Activated effector memory CD4-positive, alpha-beta T cell treated with Interleukin-2 at 50 U/mL for 16 hours (primary cell): ENCODE measurements at regions not wholly inside any gene's neighbourhood (a gene's known extent, or its start where the extent isn't known, plus 50 kb on each side); places are given as distances from the start of the nearest gene placed in this dataset.
"Not testable (repeated sequence)": the region's sequence is repeated elsewhere in the genome, so short reads cannot be mapped to it uniquely, and the experiment has no call there.

Source experiments
- DNase-seq: peaks from one replicate; pipeline ENCODE4 v3.0.0-alpha.2; 2020

DNA sequence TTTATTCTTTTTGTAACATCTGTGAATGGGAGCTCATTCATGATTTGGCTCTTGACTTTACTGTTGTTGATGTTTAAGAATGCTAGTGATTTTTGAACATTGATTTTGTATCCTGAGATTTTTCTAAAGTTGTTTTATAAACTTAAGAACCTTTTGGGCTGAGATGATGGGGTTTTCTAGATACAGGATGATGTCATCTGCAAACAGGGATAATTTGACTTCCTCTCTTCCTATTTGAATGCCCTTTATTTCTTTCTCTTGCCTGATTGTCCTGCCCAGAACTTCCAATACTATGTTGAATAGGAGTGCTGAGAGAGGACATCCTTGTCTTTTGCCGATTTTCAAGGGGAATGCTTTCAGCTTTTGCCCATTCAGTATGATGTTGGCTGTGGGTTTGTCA lies 445.1 kb upstream of the CFAP20DC start:
- DNase-seq = not testable (repeated sequence)

GRCh38 chr3:59486520-59486919 lies 436.7 kb upstream of the CFAP20DC start:
- DNase-seq = no peak

DNA sequence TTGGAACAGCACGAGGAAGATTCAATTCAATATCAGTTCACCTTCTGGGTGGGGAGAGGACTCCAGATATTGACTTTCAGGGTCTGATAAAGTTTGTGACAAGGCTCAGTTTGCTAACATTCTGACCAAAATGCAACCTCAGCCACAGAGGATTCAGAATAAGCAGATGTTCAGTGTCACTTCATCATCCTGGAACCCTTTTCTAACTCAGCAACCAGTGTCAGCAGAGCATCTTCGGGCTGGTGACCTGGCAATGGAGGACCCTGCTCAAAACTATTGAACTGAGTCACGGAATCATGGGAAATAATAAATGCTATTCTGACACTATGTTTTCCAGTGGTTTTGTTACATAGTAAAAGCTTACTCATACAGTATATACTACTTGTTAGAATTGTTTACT lies 433.4 kb upstream of the CFAP20DC start:
- DNase-seq = no peak

GRCh38 chr3:59482684-59483083 lies 432.9 kb upstream of the CFAP20DC start:
- no peak for DNase-seq

- DNase-seq = no peak
Measured at GRCh38 chr3:59481776-59482400, 432.1 kb upstream of the CFAP20DC start.

- DNase-seq = no peak
Measured at GRCh38 chr3:59480486-59480995, 430.7 kb upstream of the CFAP20DC start.

GRCh38 chr3:59473636-59474035 lies 423.8 kb upstream of the CFAP20DC start:
- no peak for DNase-seq

DNA sequence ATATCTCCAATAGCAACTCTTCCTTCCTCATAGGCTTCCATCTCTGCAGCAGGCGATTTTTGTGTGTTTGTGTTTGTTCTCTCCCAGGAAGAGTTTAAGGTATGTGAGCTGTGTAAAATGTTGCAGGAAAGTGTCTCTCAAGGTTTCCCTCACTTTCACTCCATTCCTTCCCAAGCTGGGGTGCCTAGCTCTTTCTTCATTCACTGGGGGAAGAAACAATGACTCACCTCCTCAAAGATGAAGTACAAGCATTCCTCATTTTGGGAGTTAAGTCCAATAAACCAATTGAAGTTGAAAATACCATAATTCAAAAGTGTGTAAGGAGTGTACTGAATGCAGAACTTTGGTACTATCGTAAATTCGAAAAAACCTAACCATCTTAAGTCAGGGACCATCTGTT lies 422.7 kb upstream of the CFAP20DC start:
- no peak for DNase-seq

DNA sequence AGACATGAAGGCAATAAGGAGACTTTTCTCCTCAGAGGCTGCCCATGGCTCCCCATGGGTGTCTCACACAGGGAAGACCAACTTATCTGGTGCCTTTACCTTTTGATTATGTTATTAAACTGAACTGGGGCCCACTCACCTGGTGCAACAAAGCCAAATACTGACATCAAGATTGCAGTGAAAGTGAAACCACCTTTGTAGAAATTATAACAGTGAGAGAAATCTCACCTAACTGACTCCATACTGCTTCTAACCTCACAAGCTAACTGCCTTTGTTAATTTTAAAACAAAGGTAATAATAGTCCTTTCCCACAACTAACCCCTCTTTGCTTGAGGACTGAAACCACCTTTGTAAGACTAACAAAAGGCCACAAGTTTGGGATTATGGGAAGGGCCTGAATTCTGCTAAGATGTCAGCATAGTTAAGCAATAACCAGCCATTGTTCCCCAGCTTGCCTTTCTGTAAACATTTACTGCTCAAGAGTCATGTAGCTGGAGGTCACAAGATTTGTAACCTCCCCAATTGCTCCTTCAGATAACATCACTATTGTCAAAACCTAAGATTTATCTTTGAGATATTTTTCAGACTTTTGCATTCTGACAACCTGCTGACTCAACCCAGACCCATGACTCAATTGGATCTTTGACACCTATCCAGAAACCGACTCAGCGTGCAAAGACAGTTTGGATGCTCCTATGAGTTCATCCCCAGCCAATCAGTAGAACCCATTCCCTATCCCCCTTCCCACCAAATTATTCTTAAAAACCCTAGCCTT lies 420.3 kb upstream of the CFAP20DC start:
- no peak for DNase-seq

- no peak for DNase-seq
Measured at GRCh38 chr3:59467476-59467875, 417.7 kb upstream of the CFAP20DC start.

- DNase-seq = no peak
Measured at GRCh38 chr3:59464187-59464586, 414.4 kb upstream of the CFAP20DC start.

- DNase-seq = no peak
Measured at GRCh38 chr3:59463253-59463652, 413.4 kb upstream of the CFAP20DC start.

DNA sequence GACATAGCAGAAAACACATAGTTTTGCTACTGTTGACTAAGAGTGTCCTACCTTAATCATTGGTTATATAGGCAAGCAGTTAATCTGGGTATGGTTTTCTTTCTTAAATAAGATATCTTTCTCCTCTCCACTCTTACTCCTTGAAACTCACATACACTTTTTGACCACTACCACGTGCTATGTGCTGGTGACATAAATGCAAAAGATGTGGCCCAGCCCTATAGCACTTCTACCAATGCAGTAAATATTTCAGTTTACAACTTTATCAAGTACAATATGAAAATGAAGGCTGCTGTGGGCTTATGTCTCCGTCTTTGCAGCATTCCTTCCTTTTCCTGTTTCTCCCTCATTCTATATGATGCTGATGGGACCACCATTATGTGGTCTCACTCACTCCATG lies 410.2 kb upstream of the CFAP20DC start:
- no peak for DNase-seq

DNA sequence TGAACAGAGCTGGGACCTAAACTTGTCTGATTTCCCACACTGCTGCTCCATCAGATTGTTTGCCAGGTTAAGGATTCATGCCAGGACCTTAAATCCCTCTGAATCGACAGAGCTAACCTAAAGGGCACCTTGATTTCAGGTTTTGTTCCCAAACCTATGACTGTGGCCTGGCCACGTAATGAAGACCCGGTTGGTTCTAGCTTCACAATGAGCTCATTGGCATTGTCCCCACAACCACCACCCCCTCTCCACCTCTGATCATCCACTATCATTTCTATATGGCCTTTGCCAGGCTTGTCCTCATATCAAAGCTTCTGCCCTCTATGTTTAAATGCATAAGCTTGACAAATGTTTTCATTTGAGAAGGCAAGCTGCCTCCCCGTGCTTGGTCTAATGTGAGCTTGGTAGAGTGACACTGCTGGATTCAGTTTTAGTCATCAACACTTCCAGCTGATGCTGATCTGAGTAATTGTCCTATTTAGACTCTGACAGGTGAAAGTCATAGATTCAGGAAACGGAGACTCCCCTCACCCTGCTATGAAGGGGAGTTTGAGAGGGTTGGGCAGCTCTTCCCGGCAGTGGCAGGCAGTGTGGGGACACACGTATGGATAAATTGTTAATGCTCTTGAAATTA lies 407.1 kb upstream of the CFAP20DC start:
- DNase-seq = no peak

GRCh38 chr3:59451800-59452746 lies 402.2 kb upstream of the CFAP20DC start:
- no peak for DNase-seq

DNA sequence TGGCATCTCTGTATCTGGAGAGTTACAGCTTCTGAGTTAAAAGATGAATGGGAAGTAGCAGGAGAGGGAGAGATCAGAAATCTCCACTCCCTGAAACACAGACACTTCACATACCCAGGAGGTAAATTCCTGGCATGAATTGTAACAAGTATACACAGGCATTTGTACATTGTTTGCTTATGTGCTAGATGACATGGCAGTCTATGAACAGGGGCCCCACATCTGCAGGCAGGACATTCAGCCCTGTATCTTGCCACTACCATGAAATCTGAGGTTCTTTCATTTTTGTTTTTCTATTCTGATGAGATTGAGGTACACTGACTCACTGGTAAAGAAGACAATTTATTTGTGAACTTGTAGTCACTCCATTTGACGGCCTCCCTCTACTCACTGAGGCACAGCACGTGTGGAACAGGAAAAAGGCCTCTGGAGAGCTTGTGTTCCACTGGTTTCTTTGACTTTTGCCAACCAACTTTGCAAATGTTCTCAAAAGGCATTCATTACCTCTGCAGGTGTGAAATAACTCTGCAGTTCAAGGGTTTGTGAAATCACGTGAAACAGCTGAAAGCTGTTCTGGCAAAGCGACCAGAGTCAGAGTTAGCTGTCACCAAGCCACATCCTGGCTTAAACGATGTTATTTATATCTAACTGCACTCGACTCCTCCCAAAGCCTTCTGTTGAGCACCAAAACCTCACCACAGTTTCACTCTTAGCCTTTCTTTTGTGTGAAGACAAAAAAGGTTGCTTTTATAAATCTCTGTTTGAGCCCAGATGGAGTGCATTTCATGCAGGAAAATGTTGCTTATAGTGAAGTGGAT lies 401.3 kb upstream of the CFAP20DC start:
- peak; percentile 41 for DNase-seq

DNA sequence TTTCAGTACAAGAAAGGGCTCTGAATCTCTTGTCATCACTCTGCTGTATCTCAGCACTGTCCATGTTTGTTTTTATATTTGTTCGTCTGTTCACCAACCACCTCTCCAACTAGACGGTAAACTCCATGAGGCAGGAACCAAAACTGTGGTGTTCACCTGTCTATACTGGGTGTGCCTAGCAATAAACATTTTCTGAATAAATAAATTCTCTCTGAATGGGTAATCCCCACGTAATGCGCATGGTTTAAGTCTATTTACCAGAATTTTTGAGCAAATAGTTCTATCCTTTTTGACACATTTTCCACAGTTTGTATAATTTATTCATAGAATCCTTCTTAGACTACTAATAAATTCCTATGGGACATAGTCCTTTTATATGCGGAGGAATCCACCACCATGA lies 400.6 kb upstream of the CFAP20DC start:
- DNase-seq = no peak

DNA sequence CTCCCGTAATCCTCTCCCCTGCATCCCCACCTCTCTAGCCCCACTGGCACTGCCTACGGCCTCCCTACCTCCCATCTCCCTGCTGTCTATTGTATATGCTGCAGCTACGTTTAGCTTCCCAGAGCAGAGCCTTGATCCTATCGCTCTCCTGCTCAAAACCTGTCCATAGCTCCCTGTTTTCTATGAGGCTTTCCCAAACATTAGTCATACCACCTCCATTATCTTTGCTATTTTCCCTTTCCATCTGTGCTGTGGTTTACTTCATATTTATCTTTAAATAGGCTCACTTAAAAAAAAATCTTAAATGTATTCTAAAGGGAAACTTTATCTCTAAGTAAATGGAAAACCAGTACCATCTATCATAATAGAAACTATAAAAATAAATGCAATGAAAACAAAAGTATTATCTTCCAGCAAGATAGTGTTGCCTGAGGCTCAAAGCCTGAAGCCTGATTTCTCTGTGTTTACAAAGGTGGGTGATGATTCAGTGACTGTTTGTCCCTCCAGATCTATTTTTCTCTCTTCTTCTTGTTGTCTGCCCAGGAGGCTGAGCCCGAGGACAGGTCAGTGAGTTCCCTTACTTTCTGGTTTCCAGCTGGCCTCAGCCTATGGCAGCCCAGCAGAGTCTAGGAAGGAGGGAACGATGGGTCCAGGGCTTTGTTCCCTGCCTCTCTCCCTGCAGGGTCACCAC lies 397.1 kb upstream of the CFAP20DC start:
- no peak for DNase-seq

GRCh38 chr3:59444676-59445075 lies 394.9 kb upstream of the CFAP20DC start:
- no peak for DNase-seq

DNA sequence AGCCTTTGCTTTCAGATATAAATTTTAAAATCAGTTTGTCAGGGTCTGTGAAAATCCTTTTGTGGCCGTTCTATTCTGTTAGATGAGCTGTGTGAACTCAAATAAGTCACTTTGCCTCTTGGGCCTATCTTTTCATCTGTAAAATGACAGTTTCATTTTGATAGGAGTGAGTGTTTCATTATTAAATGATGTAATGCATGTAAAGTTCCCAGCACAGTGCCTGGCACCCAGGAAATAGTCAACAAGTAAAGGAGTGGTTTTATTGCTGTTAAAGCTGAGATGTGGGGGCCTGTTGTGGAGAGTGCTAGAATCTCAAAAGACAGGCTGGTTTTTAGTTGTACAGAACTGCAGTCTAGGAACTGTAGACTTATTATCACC lies 394.5 kb upstream of the CFAP20DC start:
- DNase-seq = no peak

DNA sequence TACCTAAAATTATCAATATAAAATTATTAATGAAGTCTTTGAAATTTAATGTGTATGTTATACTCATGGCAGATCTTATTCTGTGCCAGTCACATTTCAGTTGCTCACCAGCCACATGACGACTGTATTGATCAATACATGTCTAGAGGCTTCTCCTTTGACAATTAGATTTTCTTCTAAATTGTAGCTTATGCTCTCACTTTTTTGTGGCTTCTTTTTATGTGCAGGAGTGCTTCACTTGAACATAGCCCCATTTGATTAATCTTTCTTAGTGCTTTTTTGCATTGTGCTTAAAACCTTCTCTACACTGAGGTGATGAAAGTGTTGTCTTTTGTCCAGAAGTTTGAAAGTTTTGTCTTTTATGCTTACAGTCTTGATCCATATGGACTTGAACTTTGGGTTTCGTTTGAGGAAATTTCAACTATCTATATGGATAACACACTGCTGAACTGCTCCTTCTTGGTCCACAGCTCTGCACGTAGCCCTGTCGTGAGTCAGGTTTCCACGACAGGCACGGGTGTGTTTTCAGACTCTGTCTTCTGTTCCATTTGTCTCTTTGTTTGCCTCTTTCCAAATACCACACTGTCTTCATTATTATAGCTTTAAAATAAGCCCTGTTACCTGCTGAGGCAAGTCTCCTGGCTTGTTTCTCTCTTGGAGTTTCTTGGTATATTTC lies 393.9 kb upstream of the CFAP20DC start:
- DNase-seq = no peak
